M059J (cell line): ENCODE measurements at regions not wholly inside any gene's neighbourhood (a gene's known extent, or its start where the extent isn't known, plus 50 kb on each side); places are given as distances from the start of the nearest gene placed in this dataset.

Experiments used
- DNase-seq: peaks from one replicate; pipeline ENCODE4 v3.0.0-alpha.2; 2012; ENCODE audit warnings: low read depth

DNA sequence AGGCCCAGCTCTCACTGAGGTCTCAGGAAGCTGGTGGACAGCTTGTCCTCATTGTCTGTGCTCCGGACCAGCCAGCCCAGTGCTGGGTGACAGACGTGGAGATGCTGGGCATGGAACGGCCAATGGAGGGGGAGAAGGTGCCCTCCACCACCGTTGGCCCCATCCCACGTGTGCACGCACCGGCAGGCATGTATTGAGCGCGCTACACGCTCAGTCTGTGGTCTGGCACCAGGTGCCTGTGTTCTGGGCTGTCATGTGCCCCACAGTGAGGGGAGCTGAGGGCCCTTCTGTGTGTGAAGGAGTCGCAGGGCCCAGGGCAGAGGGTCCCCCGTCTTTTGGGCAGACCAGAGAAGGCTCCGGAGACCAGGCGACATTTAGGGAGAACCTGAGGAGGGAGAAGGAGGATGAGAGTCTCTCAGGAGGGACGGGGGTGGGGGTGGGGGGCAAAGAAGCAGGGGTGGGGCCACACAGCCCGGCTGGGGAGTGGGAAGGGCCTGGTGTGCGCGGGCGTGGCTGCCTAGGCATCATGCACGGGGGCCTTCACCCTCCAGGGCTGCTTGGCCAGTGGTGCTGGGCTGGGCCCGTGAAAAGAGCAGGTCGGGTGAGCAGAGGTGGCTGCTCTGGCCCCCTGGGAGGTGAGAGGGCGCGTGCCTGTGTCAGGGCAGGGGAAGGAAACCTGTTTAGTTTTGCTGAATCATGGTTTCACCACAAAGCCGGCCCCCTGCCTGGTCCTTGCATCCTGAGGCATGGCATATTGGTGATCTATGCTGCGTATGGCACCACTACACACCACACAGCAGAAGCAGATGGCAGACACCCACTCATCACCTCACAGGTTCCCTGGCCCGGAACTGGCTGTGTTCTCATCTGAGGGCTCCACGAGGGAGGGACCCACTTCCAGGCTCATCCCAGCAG lies 86.7 kb upstream of the TTC34 start:
- no peak for DNase-seq

DNA sequence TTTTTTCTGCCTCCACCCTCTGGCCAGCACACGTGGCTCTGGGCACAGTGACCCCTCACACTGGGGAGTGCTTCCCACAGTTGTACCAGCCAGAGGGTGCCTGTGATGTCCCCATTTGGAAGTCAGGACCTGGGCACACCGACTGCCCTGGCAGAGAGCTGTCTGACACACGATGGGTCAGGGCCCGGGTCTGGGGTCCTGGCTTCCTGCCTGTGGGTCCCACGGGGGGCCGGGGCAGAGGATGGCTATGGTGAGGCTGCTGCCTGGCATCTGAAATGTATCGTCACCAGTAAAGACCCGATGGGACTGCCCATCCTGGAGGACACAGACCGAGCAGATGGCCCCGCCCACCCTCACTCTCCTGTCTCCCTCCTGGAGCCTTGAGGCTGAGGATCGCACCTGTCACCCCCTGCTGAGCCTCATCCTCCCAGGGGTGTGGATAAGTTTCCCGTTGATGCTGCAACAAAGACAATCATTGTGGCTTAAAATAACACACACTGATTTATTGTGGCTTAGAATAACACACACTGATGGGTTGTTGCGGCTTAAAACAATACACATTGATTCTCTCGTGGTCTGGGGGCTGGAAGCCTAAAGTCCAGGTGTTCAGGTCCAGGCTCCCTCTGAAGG lies 88.8 kb upstream of the TTC34 start:
- DNase-seq, result no peak

GRCh38 chr1:2891923-2892448 lies 90.5 kb upstream of the TTC34 start:
- DNase-seq, result no peak

DNA sequence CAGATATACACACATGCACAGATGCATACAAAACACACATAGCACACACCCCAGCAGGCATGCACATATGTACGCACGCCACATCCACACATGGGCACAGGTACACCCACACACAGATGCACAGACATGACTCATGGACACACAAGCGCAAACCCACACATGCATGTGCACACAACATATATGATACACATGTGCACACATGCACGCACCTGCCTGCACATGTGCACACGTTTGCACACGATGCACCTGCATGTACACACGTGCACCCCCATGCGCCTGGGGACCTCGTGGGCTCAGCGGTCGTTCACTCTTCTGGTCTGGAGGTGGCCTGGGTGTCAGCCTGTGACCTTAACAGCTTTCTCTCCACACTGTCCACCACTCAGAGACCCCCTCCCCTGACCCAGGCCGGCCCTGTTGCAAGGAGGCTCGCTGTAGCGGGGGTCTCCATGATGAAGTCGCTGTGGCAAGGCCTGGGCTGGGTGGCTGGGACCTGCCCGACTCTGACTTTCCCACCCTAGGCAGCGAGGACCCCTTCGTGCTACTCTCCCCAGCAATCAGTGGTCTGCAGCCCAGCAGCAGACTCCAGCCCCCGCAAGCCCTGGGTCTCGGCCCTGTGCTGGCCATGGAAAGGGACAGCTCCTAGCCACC lies 92.1 kb upstream of the TTC34 start:
- DNase-seq, result no peak

DNA sequence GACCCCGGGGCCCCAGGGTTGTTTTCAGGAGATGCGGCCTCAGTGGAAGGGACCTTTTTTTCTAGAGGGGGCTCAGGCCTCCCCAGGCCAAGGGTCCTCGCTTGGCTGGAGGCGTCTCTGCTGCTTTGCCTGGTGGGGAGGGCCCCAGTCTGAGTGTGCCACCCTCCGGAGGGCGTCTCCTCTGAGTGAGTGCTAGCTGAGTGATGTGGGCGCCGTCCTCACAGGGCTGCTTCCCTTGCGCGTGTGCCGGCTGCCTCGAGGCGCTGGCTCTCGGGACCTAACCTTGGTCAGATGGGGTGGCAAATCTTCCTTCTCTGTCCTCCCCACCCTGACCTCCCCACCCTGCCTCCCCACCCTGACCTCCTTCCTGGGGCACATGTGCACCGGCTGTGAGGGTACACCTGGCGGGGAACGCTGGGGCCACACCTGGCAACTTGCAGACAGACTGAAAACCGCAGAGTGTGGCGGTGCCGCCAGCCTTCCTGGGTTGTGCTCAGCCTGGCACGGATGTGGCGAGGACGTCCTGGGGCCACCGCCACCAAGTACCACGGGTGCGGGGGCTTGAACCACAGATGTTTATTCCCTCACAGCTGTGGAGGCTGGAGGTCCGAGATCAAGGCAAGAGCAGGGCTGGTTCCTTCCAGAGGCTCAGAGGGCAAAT lies 93.0 kb upstream of the TTC34 start:
- no peak for DNase-seq

GRCh38 chr1:2896824-2897223 lies 95.3 kb upstream of the TTC34 start:
- no peak for DNase-seq

GRCh38 chr1:2903226-2903625 lies 101.7 kb upstream of the TTC34 start:
- no peak for DNase-seq

DNA sequence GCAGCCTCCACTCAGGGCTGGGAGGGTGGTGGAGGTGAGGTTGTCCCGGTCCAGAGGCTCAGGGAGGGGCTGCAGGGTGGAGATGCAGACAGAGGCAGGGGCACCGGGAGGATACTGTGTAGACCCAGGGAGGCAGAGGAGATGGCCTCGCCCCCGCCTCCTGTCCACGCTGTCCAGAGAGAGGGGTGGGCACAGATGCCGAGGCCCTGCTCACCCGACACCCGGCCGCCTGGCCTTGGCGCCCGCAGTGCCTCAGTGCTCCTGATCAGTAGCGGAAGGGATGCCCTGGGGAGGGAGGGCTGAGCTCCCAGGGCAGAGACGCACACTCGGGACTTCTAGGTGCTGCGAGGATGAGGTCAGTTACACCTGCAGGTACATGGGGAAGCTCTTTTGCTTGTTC lies 102.7 kb upstream of the TTC34 start:
- no peak for DNase-seq

DNA sequence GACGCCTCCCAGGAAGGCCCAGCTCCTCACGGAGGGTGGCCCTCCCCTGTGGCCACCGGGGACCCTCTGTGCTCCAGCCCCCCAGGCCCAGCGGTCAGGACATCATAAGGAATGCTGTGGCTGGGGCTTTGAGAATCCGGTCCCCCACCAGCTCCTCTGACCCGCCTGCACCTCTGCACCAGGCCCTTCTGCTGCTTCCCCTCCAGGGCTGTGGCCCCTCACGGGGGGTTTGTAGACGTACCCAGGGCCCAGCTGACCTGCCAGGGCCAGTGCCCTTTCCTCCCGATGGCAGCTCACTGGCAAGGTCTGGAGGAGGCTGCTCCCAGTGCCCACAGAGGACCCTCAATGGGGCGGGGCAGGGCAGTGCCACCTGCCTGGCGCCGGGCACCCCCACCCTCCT lies 103.9 kb upstream of the TTC34 start:
- no peak for DNase-seq

- no peak for DNase-seq
Measured at GRCh38 chr1:2906085-2906484, 104.6 kb upstream of the TTC34 start.

- DNase-seq, result no peak
Measured at GRCh38 chr1:2906620-2907019, 105.1 kb upstream of the TTC34 start.

GRCh38 chr1:2907051-2907450 lies 105.6 kb upstream of the TTC34 start:
- no peak for DNase-seq

- DNase-seq, result no peak
Measured at GRCh38 chr1:2908081-2908480, 106.6 kb upstream of the TTC34 start.

DNA sequence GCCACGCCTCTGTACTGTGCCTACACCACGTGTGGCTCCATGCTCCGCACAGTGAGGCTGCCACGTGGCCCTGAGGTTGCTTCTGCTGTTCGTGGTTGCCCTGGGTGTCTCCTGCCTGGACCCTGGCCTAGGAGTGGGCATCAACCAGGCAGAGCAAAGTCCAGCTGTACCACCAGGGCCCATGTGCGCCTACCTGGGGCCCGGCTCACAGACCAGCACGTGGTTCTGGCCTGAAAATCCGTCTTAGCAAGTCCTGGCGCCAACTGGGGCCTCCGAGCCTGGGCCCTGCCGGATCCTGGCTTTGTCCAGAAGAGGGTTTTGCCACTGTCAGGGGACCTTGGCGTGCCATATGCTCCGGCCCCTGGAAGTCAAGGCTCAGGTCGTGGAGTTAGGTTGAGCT lies 107.1 kb upstream of the TTC34 start:
- no peak for DNase-seq

DNA sequence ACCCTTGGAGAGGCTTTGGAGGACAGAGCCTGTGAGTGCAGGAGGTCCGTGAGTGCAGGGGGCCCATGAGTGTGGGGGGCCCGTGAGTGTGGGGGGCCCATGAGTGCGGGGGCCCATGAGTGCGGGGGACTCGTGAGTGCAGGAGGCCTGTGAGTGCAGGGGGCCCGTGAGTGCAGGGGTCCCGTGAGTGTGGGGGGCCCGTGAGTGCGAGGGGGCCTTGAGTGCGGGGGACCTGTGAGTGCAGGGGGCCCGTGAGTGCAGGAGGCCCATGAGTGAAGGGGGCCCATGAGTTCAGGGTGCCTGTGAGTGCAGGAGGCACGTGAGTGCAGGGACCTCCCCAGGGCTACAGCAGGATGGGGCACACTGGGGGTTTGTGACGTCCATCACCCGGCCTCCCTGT lies 108.3 kb upstream of the TTC34 start:
- no peak for DNase-seq

- no peak for DNase-seq
Measured at GRCh38 chr1:2910211-2910610, 108.7 kb upstream of the TTC34 start.

DNA sequence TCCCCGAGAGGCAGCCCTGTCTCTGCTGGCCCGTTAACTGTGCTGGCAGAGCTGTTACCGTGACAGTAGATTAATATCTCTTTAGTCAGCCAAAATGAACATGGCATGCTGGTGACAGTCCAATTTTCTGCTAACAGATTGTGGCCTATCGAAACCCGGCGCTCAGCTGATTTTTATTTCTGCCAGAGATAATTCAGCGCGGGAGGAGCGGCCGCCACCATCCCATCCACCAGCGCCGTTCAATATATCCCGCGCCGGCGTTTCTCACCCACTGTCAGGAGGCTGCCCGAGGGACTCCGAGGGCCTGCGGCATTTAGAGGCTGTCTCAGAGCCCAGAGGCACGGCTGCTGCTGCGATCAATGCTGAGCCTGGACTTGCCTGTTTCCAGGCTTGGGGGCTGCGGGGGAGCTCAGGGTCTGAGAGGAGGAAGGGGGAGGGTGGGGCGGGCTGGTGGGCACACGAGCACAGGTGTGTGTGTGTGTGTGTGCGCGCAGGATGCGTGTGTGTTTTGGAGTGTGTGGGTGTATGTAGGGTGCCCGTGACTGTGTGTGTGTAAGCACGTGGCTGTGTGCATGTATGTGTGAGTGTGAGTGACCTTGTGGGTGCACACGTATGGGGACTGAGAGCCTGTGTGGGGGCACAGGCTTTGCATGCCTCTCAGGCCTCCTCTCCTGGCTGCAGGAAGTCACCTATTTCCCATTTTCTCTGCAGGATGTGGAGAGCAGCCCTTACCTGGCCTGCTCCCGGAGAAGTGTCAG lies 109.7 kb upstream of the ACTRT2 start:
- DNase-seq, result no peak

DNA sequence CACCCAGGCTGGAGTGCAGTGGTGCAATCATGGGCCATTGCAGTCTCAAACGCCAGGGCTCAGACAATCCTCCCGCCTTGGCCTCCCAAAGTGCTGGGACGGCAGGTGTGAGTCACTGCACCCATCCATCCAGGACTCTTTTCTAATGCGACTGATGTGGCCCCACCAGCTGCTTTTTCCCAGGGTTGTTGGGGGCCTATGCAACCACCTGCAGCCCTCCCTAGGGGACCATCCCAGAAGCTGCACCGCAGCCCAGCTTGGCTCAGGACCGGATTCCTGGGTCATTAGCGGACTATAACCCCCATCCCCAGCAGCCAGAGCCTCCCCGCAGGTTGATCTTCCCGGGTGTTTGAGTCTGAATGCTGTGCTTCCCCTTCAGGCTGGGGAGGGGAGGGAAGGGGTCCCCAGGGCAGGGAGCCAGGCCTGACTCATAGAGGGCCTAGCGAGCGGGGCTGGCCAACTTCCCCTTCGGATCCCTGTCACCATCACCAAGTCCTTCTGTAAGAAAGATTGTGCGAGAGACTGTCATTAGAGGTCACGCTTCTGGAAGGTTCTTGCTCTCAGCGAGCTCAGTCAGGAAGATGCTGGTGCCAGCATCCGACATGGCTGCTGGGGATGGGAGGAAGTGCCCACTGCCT lies 108.7 kb upstream of the ACTRT2 start:
- no peak for DNase-seq

DNA sequence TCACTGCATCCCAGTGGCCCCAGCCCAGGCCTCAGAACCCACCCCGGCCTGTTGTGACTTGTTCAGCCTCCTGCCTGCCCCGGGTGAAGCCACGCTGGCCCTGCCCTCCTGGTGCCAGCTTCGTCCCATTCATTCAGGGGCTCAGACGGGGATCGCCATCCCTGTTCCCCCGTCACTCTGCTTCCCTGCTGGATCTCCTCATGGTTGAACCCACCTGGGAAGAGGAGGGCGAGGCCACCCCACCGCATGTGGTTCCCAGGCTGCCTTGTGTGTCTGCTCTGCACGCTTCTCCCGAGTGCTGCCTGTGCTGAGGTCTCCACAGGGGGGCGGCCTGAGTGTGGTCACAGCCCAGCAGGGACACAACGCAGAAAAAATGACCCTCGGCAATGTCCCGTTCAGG lies 108.2 kb upstream of the ACTRT2 start:
- no peak for DNase-seq

- no peak for DNase-seq
Measured at GRCh38 chr1:2914702-2915101, 106.6 kb upstream of the ACTRT2 start.

- DNase-seq, result no peak
Measured at GRCh38 chr1:2916153-2916552, 105.1 kb upstream of the ACTRT2 start.
